ENCODE measurements at regions not wholly inside any gene's neighbourhood (a gene's known extent, or its start where the extent isn't known, plus 50 kb on each side); places are given as distances from the start of the nearest gene placed in this dataset.

DNA sequence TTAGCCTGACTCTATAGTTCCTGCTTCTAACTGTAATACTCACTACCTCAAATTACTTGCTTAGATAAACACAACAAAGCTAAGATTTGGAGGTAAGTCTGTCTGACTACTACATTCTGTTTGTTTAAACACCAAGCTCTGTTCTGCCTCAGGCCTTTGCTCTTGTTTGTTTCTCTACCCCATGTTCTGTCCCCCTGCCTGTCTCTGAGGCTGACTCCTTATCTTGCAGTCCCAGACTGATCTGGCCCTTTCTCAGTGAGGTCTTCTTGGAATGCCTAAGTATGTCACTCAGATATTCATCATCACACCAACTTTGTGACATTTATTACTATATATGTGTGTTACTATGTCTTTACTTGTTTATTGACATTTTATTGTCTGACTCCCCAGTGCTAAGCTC is 425.5 kb downstream of the LMO4 start:
- TF ChIP-seq, protein P1, sequence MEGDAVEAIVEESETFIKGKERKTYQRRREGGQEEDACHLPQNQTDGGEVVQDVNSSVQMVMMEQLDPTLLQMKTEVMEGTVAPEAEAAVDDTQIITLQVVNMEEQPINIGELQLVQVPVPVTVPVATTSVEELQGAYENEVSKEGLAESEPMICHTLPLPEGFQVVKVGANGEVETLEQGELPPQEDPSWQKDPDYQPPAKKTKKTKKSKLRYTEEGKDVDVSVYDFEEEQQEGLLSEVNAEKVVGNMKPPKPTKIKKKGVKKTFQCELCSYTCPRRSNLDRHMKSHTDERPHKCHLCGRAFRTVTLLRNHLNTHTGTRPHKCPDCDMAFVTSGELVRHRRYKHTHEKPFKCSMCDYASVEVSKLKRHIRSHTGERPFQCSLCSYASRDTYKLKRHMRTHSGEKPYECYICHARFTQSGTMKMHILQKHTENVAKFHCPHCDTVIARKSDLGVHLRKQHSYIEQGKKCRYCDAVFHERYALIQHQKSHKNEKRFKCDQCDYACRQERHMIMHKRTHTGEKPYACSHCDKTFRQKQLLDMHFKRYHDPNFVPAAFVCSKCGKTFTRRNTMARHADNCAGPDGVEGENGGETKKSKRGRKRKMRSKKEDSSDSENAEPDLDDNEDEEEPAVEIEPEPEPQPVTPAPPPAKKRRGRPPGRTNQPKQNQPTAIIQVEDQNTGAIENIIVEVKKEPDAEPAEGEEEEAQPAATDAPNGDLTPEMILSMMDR (IDR thresholded peaks at IDR 0.05; ENCODE audit: low read depth, low read length, missing control alignments), result no peak
- H3K27me3 ChIP-seq (replicated peaks), result no peaks in the 10 kb centered on the region
- in situ Hi-C loops (cut with HindIII; ENCODE audit: low pct_ligation_motif_present, low sequenced_read_pairs), result no loop called here
- H3K36me3 ChIP-seq (replicated peaks), result no peaks in the 10 kb centered on the region
- DNase-seq, result no peak
- no peak overlapping the region for H3K27ac ChIP-seq
- no peak overlapping the region for H3K4me3 ChIP-seq (ENCODE audit: low read depth, low read length)

DNA sequence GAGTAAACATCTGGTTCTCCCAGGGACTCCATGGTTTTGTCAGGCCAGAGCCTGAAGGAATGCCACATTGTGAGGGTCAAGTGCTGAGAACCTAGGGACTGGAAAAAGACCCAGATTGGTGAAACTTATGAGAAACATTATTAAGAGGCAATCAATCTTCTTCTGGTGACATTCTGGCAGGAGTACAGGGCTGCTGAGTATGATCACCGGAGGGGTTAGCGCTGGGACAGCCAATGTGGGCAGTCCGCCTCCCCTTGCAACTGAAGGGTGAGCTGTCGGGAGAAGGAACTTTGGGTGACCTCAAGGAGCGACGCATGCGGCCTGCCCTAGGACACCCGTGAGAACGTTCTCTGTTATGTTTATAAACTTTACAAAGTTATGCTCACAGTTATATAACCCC is 429.0 kb downstream of the LMO4 start:
- no peak overlapping the region for H3K27ac ChIP-seq
- TF ChIP-seq, protein P1 (IDR thresholded peaks at IDR 0.05; ENCODE audit: low read depth, low read length, missing control alignments), result no peak
- no peak overlapping the region for H3K4me3 ChIP-seq (ENCODE audit: low read depth, low read length)
- no peak for DNase-seq
- H3K36me3 ChIP-seq (replicated peaks), result no peaks in the 10 kb centered on the region
- no peaks in the 10 kb centered on the region for H3K27me3 ChIP-seq (replicated peaks)
- in situ Hi-C loops (cut with HindIII; ENCODE audit: low pct_ligation_motif_present, low sequenced_read_pairs), result no loop called here

DNA sequence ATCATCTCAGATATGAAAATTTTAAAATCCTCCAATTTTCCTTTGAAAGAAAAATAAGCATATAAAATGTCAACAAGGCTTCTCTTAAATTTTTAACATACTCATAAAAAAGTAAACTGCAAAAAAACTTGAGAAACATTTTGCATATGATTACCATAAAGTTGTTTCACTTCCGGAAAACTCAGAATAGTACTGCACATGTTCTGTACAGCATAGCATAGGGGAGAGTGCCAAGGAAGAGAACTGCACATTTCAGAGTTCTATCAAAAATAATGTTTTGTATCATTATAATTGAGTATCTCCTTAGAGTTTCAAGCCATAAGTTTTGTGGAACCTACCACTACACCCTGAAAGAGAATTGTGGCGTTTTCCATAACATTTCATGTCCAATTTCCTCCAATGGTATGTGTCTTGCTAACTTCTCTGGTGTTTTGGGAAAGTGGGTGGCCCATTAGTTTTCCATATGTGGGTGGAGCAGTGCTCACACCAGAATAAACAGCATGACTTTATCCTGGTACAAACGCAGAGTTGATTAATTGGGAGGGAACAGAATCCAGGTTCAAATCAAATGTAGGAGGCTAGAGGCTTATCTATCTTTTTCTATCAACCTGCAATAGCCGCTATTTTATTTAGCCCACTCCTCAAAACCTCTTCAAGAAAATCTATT is 430.9 kb downstream of the LMO4 start:
- H3K27me3 ChIP-seq (replicated peaks), result no peaks in the 10 kb centered on the region
- H3K36me3 ChIP-seq (replicated peaks), result no peaks in the 10 kb centered on the region
- TF ChIP-seq, protein P1 (IDR thresholded peaks at IDR 0.05; ENCODE audit: low read depth, low read length, missing control alignments), result no peak
- no peak overlapping the region for H3K27ac ChIP-seq
- no peak overlapping the region for H3K4me3 ChIP-seq (ENCODE audit: low read depth, low read length)
- in situ Hi-C loops (cut with HindIII; ENCODE audit: low pct_ligation_motif_present, low sequenced_read_pairs), result no loop called here
- no peak for DNase-seq

DNA sequence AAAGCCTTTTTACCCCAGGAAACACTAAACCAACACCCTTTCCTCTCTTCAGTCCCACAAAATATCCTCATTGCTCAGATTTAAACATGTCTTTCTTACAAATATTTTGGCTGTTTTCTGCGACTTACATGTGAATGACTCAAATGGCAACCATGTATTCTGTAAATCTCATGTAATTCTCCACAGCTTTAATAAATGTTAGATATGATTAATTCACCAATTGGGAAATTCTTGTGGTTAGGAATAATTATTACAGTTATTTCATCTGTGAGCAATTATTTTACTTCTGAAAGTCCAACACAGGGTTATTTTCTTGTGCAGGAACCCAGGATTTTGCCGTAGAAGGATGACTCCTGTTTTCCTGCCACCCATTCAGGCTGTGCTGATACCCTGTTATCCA is 431.5 kb downstream of the LMO4 start:
- DNase-seq, result no peak
- H3K27me3 ChIP-seq (replicated peaks), result no peaks in the 10 kb centered on the region
- in situ Hi-C loops (cut with HindIII; ENCODE audit: low pct_ligation_motif_present, low sequenced_read_pairs), result no loop called here
- no peaks in the 10 kb centered on the region for H3K36me3 ChIP-seq (replicated peaks)
- TF ChIP-seq, protein P1 (IDR thresholded peaks at IDR 0.05; ENCODE audit: low read depth, low read length, missing control alignments), result no peak
- no peak overlapping the region for H3K4me3 ChIP-seq (ENCODE audit: low read depth, low read length)
- H3K27ac ChIP-seq, result no peak overlapping the region

DNA sequence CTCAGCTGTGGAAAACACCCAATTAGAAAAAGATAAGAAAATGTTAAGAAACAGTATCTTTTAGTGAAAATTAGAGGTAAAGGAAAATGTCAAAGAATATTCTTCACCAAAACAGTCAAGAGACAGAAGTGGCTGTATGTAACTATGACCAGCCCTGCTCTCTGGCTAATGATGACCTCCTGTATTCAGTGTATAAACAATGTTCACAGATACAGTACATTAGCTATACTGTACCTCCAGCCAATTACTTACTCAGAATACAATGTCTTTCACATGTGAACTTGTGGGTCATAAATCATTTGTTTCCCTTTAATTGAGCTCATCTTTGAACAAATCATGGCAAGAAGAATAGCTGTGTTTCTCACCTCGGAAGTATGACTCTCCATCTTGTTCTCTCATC is 432.0 kb downstream of the LMO4 start:
- Histone ChIP-seq H3K4me3 (ENCODE audit: low read depth, low read length) (no peak overlapping the region), H3K27ac (no peak overlapping the region), H3K36me3 (replicated peaks) (no peaks in the 10 kb centered on the region), H3K27me3 (replicated peaks) (no peaks in the 10 kb centered on the region)
- in situ Hi-C loops (cut with HindIII; ENCODE audit: low pct_ligation_motif_present, low sequenced_read_pairs), result no loop called here
- DNase-seq, result no peak
- TF ChIP-seq, protein P1 (IDR thresholded peaks at IDR 0.05; ENCODE audit: low read depth, low read length, missing control alignments), result no peak

DNA sequence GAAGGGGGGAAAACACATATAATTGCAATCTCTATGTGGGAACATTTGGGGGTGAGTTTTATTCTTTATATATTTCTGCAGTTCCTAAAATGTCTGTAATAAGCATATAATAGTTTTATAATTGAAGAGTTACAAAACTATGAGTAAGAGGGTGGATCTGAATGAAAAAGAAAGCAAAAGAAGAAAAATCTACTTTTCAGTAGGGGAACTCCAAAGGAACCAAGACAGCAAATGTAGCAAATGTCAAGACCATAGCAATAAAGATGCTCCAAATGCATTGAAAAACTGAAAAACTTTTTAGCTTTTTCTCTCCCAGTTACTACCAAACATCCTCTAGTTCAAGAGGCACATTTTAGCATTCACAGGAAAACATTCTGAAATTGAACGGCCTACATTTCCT is 434.8 kb downstream of the LMO4 start:
- Histone ChIP-seq H3K27ac (no peak overlapping the region), H3K36me3 (replicated peaks) (no peaks in the 10 kb centered on the region), H3K27me3 (replicated peaks) (no peaks in the 10 kb centered on the region), H3K4me3 (ENCODE audit: low read depth, low read length) (no peak overlapping the region)
- DNase-seq, result no peak
- in situ Hi-C loops (cut with HindIII; ENCODE audit: low pct_ligation_motif_present, low sequenced_read_pairs), result no loop called here
- TF ChIP-seq, protein P1 (IDR thresholded peaks at IDR 0.05; ENCODE audit: low read depth, low read length, missing control alignments), result no peak

Data from brain microvascular endothelial cell (primary cell).